ENCODE measurements at regions not wholly inside any gene's neighbourhood (a gene's known extent, or its start where the extent isn't known, plus 50 kb on each side); places are given as distances from the start of the nearest gene placed in this dataset.

GRCh38 chr5:6222121-6222520, 156.2 kb downstream of the MED10 start:
- TF ChIP-seq POLR2A (IDR thresholded peaks at IDR 0.05) (no peak), CTCF (IDR thresholded peaks at IDR 0.05) (no peak)
- intact Hi-C loops (cut with DNase I; ENCODE audit: low total_unique reads), result no loop called here
- no peak for DNase-seq (ENCODE audit: low spot score in 2 of 2)
- H3K4me3 ChIP-seq (ENCODE audit: low read depth, poor library complexity, severe bottlenecking), result no peak overlapping the region
- 75 to 76% methylated on average over 7 of the region's 7 CpGs for WGBS, 2 donors

GRCh38 chr5:6221141-6221626, 157.2 kb downstream of the MED10 start:
- DNase-seq (ENCODE audit: low spot score in 2 of 2), result no peak
- no peak for TF ChIP-seq POLR2A (IDR thresholded peaks at IDR 0.05)
- TF ChIP-seq CTCF (IDR thresholded peaks at IDR 0.05), result no peak
- no peak overlapping the region for H3K4me3 ChIP-seq (ENCODE audit: low read depth, poor library complexity, severe bottlenecking)
- 87 to 98% methylated on average over 6 of the region's 6 CpGs for WGBS, 2 donors
- intact Hi-C loops (cut with DNase I; ENCODE audit: low total_unique reads), result no loop called here

- 54 to 57% methylated on average over 15 of the region's 15 CpGs for WGBS, 2 donors
- DNase-seq (ENCODE audit: low spot score in 2 of 2), result no peak
Observed at GRCh38 chr5:6220346-6221088, 157.8 kb downstream of the MED10 start.

GRCh38 chr5:6218517-6218916, 159.8 kb downstream of the MED10 start:
- no peak overlapping the region for H3K4me3 ChIP-seq (ENCODE audit: low read depth, poor library complexity, severe bottlenecking)
- TF ChIP-seq POLR2A (IDR thresholded peaks at IDR 0.05), result no peak
- no peak for TF ChIP-seq CTCF (IDR thresholded peaks at IDR 0.05)
- intact Hi-C loops (cut with DNase I; ENCODE audit: low total_unique reads), result no loop called here
- DNase-seq (ENCODE audit: low spot score in 2 of 2), result no peak
- WGBS, 2 donors, result 74 to 89% methylated on average over 6 of the region's 6 CpGs

More at GRCh38 chr5:6220346-6221088, 157.8 kb downstream of the MED10 start:
- no peak overlapping the region for H3K4me3 ChIP-seq (ENCODE audit: low read depth, poor library complexity, severe bottlenecking)
- TF ChIP-seq CTCF (IDR thresholded peaks at IDR 0.05) (no peak), POLR2A (IDR thresholded peaks at IDR 0.05) (no peak)
- intact Hi-C loops (cut with DNase I; ENCODE audit: low total_unique reads), result no loop called here

GRCh38 chr5:6218116-6218515, 160.2 kb downstream of the MED10 start:
- intact Hi-C loops (cut with DNase I; ENCODE audit: low total_unique reads), result no loop called here
- WGBS, 2 donors, result 85 to 94% methylated on average over 7 of the region's 7 CpGs
- DNase-seq (ENCODE audit: low spot score in 2 of 2), result no peak
- TF ChIP-seq POLR2A (IDR thresholded peaks at IDR 0.05) (no peak), CTCF (IDR thresholded peaks at IDR 0.05) (no peak)
- H3K4me3 ChIP-seq (ENCODE audit: low read depth, poor library complexity, severe bottlenecking), result no peak overlapping the region
